HG02610 (cell line): ENCODE measurements at regions not wholly inside any gene's neighbourhood (a gene's known extent, or its start where the extent isn't known, plus 50 kb on each side); places are given as distances from the start of the nearest gene placed in this dataset.

Experiments
- ATAC-seq: cut with Tn5 transposase; IDR thresholded peaks from one replicate; pipeline ENCODE4 v1.9.1; 2021; ENCODE audit warnings: mild to moderate bottlenecking, moderate library complexity; ENCODE audit not compliant: unreplicated experiment

DNA sequence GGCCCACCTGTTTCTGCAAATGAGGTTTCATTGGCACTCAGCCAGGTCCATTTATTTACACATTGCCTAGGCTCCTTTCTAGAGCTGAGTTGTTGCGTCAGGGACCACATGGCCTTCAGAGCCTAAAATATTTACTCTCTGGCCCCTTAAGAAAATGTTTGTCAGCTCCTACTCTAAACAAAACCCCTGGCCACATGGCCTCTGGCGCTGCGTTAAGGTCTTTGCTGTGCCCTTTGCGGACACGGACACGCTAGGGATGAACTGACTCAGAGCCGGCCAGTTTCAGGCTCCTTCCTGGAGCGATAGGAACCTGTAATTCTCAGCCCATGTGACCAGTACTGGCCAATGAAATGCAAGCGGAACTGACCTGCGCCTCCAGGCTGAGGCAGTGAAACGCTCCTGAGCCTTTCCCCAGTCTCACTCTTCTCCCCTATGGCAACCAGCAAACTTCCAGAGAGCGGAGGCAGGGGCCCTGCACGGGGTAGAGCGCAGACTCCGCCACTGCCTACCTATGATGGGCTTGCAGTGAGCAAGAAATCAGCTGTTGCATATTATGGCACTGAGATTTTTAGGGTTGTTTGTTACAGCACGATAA, 160.3 kb downstream of the ETS2 start:
- no peak for ATAC-seq

DNA sequence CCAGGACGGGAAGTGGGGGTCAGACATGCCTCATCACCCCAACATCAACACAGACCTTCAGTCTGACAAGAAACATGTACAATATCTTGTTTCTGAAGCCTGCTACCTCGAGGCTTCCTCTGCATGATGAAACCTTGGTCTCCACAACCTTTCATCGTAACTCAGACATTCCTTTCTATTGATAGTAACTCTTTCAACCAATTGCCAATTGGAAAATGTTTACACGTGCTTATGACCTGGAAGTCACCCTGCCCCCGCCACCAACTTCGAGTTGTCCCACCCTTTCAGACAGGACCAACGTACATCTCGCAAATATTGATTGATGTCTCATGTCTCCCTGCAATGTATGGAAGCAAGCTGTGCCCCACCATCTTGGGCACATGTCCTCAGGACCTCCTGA, 159.5 kb downstream of the ETS2 start:
- ATAC-seq = no peak

DNA sequence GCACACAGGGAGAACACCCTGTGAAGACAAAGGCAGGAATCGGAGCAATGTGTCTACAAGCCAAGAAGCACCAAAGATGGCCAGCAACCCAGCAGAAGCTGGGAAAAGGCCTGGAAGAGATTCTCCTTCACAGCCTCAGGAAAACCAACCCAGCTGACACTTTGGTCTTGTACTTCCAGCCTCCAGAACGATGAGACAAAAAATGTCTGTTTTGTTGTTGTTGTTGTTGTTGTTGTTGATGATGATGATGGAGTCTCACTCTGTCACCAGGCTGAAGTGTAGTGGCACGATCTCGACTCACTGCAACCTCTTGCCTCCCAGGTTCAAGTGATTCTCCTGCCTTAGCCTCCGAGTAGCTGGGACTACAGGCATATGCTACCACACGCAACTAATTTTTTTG, 157.3 kb downstream of the ETS2 start:
- ATAC-seq = no peak

DNA sequence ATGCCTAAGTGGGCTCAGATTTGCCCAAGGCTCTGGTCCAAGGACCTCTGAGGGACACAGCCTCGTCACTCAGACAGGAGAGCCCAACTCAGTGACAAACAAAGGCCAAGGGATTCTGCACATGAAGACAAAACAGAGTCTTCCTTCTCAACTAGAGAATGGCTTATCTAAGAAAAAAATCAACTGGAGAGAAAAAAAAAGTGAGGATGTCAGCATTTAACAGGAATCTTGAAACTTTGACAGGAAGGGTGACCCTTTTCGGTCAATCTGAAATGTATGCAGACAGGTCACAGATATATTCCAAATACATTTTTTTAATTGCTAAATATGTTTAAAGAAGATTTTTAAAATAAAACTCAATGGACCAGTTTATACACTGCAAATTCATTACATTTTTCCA, 154.5 kb downstream of the ETS2 start:
- ATAC-seq = no peak

DNA sequence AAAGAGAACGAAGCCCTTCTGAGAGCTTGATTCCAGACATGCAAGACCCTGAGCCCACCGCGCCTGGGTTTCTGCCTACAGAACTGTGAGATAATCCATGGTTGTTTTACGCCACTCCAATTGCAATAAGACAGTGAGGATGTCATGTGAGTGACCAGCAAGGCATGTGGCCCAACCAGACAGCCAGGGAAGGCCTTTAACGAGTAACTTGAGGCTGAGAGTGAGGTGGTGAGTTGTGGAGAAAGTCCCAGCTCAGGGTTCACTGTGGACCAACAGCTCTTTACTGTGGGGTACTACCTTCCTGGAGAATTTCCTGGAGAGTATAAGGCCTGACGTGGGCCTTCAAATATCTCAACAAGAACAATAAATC, 153.9 kb downstream of the ETS2 start:
- no peak for ATAC-seq

DNA sequence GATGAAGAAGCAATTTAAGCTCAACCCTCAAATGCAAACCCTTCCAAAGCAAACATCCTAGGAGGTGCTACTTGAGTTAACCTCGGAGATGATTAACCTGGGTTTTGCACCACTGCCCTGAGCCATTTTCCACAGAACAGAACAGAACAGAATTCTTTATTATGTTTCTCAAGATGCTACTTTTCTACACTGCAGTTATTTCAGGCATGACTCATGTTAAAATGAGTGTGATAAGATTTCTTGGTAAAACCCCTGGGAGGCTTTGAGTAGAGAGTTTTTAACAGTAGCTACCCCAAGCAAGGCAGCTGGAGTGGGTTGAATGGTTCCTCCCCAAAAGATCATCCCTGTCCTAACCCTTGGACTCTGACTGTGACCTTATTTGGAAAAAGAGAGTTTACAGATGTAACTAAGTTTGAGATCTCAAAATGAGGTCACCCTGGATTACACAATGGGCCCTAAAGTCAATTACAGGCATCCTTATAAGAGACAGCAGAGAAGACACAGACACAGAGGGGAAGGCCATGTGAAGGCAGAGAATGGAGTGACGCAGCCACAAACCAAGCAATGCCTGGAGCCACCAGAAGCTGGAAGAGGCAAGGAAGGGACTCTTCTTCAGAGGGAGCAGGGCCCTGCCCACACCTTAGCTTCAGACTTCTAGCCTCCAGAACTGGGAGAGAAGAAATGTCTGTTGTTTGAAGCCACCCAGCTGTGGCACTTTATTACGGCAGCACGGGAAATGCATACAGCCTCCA, 153.4 kb downstream of the ETS2 start:
- ATAC-seq = no peak

DNA sequence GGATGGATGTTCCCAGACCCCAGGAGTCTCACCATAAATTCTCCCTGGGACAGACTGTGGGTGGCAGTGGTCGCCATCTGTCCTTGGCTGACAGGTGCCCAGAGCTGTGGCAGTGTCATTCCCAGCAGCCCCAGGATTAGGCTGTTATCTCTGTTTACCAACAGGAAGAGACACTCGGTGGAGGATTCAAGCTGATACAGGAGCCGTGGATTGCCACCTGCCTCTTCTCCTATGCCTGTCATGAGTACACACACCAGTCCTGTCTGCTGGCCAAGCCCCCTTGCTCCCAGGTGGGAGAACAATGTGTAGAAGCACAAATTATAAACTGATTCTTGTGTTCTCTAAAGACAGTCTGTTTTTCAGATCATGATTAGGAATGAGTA, 152.6 kb downstream of the ETS2 start:
- no peak for ATAC-seq

DNA sequence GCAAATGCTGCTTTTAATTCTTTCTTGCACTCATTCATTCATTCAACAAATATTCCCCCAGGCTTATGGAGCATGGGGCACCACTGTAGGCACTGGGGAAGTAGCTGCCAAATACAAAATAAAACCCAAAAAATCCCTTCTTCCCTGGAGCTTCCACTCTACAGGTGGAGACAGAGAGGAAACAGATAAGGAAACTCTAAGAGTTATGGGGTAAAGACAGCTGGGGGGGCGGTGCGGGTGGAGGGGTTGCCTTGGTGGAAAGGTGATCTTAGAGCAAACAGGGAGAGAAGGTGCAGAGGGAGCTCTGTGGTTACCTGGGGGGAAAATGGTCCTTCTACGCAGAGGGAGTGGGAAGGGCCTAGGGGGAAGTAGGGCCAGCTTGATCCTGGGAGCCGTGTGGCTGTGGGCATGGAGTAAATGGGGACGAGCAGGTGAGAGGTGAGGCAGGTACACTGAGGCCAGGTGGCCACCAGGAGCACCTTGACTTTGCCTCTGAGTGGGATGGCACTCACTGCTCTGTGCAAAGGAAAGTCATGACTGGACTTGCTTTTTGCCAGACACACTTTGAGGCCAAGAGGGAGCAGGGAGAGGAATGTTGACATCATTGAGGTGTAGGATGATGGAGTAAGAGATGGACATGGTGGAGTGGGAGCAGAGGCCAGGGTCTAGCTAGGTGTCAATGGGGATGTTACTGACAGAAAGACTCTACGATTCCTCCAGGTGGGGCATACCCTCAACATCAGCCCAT, 152.0 kb downstream of the ETS2 start:
- no peak for ATAC-seq

DNA sequence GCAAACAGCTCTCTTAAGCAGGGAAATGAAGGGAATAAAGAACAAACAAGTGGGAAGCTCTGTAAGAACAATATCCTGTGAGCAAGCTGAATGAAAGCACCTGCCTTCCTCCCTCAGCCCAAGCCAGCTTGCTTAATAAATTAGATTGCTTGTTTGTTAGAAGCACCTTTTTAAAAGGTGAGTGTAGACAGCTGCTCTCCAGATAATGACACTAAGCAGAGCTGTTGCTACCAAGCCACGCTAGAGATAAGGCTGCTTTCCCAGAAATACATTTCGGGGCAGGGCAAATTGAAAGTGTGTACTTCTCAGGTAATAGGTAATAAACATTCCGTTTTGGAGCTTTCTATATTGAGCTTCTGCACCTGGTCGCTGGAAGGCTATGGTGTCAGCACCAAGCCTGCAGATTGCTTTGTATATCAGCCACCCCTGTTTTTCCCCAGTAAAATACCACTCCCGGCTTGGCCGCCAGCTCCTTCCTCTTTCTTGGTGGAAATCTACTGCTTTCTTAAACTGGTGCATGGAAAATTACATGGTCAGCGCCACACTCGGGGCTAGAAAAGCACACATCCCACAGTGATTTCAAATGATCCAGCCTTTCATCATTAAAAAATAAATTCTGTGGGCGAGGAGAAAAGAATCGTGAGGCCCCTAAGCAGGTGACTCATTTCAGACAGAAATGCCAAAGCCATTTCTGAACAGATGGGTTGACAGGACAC, 151.3 kb downstream of the ETS2 start:
- ATAC-seq = no peak

DNA sequence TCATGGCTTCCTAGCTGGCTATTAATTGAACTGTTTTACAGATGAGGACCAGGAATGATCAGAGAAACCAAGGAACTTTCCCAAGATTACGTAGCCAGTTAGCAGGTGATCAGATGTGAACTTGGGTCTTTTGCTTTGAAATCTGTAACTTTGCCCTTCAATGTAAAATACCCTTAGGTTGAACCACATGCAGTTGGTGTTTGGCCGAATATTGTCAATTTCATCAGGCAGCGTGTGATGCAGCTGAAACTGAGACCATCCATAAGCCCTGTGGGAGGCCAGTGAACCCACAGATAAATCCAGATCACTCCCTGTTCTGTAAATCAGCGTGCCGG, 150.8 kb downstream of the ETS2 start:
- ATAC-seq = no peak

DNA sequence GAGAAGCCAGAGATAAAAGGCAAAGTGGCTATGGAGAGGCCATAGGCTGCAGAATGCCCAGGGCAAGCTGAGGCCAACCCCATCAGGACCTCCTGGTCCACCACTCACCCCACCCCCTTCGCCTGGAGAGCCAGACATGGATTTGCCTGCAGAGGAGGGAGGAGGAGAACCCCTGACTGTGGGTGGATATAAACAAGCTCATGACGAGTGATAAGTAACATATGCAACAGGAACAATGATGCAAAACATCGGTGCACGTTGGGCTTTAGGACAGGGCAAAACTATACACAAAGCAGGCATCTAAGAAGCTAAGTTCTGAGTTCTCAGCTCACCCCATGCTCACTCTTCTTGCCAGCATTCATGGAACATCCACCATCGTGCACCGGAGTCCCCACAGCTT, 150.3 kb downstream of the ETS2 start:
- no peak for ATAC-seq

DNA sequence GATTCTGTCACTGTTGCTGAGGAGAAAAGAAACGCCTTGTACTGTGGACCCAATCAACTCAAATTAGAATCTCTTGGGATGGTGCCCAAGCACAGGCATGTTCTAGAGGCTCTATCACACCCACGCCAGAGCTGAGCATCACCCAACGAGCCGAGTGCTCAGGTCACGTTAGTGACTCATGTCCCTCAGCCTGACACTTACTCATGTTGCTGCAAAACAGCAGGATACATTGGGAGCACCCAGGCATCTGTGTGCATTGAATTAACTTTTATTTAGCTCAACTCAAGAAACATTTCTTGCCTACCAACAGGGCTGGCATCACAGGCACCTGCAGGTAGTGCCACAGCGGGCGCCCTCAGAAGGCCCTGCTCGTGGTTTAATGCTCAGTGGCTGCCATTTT, 149.8 kb downstream of the ETS2 start:
- no peak for ATAC-seq

DNA sequence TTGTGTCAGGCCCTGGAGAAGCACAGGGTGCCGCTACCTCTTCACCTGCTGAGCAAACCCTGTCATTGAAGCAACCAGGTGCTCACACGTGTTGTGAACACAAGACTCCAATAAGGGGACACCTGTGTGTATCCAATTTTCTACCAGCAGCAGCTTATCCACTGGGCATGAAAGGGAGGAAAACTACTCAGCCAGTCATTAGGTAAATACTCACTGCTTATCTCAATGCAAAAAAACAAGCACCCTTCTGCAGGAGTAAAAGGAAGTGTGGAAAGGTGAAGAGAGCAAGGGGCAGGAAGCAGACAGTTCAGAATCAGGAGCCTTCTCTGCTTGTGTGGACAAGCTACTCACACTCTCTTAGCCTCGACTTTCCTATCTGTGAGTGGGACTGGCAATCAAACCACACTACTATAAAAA, 148.9 kb downstream of the ETS2 start:
- ATAC-seq = no peak

DNA sequence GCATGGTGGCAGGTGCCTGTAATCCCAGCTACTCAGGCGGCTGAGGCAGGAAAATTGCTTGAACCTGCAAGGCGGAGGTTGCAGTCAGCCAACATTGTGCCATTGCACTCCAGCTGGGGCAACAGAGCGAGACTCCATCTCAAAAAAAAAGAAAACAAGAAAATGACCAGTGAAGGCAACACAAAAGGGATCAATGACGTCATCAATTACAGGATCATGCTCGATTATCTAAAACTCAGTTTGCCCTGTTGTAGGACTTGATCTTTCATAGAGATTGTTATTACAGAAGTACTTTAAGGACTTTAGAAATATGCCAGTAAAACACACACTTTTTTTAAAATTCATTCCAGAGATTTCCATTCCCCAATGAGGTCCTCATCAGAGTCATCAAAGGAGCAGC, 147.8 kb downstream of the ETS2 start:
- no peak for ATAC-seq

DNA sequence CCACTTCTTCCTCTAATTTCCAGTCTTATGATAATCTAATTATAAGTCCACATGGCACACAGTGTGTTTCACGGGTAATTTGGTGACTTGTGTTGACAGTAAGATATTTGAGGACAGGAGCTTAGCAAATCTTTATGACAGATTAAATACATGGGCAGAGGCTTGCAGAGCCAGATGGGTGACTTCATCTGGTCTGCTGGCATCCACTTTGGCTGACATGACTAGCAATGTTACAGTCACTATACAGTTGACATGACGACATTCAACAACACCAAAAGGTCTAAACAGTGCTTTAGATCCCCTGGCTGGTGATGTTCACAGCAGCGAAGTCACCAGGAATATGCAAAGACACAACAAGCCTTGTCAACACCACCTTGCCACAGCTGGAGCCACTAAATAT, 147.2 kb downstream of the ETS2 start:
- no peak for ATAC-seq

DNA sequence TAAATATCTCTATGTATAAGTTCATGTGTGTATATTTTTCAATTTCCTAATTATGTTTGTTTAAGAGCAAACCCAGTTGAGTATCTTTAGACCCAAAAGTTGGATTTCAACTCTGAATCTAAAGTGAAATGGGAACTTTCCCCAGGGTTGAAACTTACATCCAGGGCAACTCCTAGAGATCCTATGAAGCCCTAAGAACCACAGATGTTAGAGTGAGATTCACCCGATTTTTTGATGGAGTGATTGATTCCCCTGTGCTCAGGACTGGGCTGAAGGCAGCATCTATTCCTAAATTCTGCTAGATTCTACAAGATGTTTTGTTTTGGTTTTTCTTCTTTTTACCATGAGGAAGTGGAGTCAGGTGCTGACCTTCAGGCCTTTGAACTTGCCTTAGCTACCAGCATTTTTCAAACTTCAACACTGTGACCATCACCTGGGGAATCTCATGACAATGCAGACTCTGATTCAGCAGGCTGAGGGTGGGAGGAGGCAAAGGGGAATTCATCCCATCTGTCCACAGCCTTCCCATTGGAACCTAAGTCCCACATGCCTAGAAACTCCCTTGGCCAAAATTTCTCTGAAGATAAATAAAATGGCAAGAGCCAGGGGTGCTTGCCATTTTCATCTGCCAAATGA, 145.5 kb downstream of the ETS2 start:
- no peak for ATAC-seq

DNA sequence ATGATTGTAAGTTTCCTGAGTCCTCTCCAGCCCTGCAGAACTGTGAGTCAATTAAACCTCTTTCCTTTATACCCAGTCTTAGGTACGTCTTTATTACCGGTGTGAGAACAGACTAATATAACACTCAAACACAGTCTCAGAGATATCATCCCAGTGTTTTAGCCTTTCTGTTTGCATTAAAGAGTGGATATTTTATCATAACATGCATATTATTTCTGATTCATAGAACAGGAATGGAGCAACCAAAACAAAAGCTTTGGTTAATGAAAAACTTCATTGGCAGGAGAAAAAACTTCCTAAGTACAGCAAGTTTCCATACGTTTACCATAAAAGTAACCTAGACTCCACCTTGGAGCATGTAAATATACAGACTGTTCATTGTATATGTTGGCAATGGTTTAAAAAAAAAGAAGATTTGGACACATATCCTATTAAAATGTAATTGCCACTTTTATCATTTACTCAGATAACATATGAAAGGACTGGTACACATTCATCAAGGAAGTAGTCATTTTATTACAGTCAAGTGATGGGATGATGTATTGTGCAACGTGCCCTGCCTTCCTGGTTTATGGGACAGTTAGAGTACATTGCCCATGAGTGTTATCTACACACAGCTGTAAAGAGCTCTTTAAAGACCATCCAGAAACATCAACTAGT, 144.8 kb downstream of the ETS2 start:
- ATAC-seq = no peak

DNA sequence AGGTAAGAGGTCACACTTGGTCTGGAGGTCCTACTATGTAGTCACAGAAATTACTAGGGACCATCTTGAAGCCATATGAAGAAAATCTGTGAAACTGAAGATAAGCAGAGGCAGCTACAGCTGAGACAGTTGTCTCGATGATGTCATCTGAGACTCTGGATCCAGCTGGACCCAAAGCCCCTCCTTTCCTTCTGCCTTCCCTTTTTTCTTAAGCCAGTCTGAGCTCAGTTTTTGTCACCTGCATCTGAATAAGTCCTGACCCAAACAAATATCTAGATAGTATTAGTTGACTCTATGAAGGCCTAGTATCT, 143.3 kb downstream of the ETS2 start:
- no peak for ATAC-seq

DNA sequence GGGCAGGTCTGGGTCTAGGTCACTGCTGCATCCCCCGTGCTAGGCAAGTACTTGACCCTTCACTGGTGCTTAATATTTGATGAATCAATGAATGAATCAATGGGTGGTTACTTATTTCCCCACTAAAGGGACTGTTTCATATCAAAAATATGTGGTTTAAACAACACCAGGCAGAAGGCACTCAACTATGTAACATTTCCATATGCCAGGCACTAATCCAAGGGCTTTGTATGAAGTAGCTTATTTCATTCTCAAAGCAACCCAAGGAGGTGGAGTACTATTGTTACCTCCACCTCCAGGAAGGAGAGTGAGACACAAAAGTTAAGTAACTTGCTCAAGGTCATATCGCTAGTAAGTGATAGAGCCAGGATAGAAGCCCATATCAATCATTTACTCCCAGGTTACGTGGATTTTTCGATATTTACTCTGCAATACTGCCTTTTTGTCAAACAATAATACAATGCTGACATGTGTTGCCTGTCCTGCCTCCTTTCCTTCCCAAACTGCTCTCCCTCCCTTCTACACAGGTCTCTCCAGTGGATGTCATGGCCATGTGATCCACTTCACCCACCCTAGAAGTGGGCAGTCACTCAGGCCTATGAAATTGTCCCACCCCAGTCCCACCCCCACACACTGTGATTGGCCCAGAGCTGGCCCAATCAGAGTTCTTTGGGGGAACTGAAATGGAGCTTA, 142.8 kb downstream of the ETS2 start:
- ATAC-seq = no peak

DNA sequence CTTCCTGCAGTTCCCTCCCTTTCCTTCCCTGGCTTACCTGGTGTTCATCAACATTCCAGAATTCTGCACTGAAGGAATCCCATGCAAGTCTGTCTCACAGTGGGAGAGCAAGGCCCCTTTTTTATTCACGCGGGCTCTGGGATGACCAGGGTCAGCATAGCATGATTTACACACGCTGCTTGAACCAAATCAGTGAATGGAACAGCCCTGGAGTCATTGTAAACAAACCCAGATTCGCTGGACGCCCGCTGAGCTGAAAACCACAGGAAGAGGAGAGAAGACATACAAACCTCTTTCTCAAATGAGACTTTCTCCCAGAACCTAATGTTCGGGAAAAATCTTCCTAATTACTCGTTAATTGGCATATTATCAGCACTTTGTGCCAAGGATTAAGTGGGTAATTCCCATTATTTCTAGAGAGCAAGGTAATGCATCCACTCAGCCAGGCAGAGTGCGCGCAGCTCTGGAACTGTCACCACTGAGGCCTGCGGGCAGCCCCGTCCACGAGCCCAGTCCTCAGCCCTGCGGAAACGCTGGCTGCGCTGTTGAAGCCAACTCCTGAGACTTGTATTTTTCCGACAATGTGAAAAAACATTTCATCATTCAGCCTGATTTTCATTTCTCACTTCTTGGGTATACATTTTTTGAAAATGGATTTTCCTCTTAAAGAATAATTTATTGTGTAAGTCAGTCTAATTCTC, 140.0 kb downstream of the ETS2 start:
- no peak for ATAC-seq
